Breast epithelium (tissue), 4 donors: ENCODE measurements at regions not wholly inside any gene's neighbourhood (a gene's known extent, or its start where the extent isn't known, plus 50 kb on each side); places are given as distances from the start of the nearest gene placed in this dataset.

ENCODE experiments used
- DNase-seq, 2 donors: peaks; one replicate each; pipeline ENCODE4 v3.0.0-alpha.2; 2019; ENCODE audit warnings: low spot score in 2 of 2
- H3K27ac ChIP-seq, 2 donors: fragments of 200-600 bp; sonication (generic) in 1 of 2; one replicate each; pipeline ENCODE4 v1.5.1; 2016 to 2019; ENCODE audit warnings: mild to moderate bottlenecking in 1 of 2
- H3K27me3 ChIP-seq, 2 donors: fragments of 200-600 bp; sonication (generic) in 1 of 2; one replicate each; pipeline versions ENCODE4 v1.5.1 to v1.6.0; 2017 to 2019; ENCODE audit warnings: control low read depth in 1 of 2, mild to moderate bottlenecking in 1 of 2
- H3K36me3 ChIP-seq: fragments of 200-600 bp; one replicate; pipeline ENCODE4 v1.5.1; 2019
- H3K4me1 ChIP-seq, 2 donors: fragments of 200-600 bp; sonication (generic); one replicate each; pipeline ENCODE4 v1.5.1; 2016 to 2019; ENCODE audit warnings: control low read depth in 1 of 2
- H3K4me3 ChIP-seq, 3 donors: fragments of 200-600 bp; sonication (generic); 1 replicate in 2 of 3; 2 replicates in 1 of 3; pipeline ENCODE4 v1.5.1; 2016 to 2019; ENCODE audit warnings: mild to moderate bottlenecking in 3 of 3, moderate library complexity in 2 of 3
- H3K9me3 ChIP-seq, 2 donors: fragments of 200-600 bp; sonication (generic) in 1 of 2; one replicate each; pipeline ENCODE4 v1.5.1; 2016 to 2019; ENCODE audit warnings: control low read depth in 1 of 2
- CTCF ChIP-seq, 3 donors: fragments of 450-650 bp; IDR thresholded peaks; one replicate each; pipeline ENCODE4 v1.5.1; 2016 to 2017; ENCODE audit warnings: antibody characterized with exemption in 3 of 3, mild to moderate bottlenecking in 3 of 3, moderate library complexity in 3 of 3
- POLR2A ChIP-seq: fragments of 450-650 bp; IDR thresholded peaks from one replicate; pipeline ENCODE4 v1.6.1; 2016; ENCODE audit warnings: antibody characterized with exemption, mild to moderate bottlenecking, moderate library complexity
- POLR2AphosphoS5 ChIP-seq, 3 donors: sonication (generic); formaldehyde crosslinking; IDR thresholded peaks; one replicate each; pipeline ENCODE4 v1.6.1; 2017; ENCODE audit warnings: antibody characterized with exemption in 3 of 3
- intact Hi-C: fragments of 100-400 bp; cut with DNase I; formaldehyde crosslinking; loops from one replicate; pipeline ENCODE4 v1.15.1; 2023; ENCODE audit warnings: low total_unique reads

DNA sequence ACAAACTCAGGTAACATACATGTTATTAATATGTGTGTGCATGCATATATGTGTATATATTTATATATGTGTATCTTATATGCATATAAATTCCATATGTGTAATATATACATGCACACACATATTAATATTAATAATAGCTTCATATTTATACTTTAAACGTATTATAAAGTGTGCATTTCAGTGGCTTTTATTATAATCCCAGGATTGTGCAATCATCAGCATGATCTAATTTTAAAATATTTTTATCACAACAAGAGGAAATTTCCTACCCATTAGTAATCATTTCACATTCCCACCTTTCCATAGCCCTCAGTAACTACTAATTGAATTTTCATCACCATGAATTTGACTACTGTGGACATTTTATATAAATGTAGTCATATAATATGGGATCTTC is 2211.9 kb upstream of the TENM3 start:
- no peak for TF ChIP-seq POLR2AphosphoS5 (IDR thresholded peaks at IDR 0.05)
- no peak for TF ChIP-seq POLR2A
- no peak for TF ChIP-seq CTCF (IDR thresholded peaks at IDR 0.05)
- Histone ChIP-seq H3K27ac (no peak overlapping the region), H3K27me3 (no peaks in the 10 kb centered on the region), H3K4me3 (no peak overlapping the region), H3K4me1 (no peaks in the 10 kb centered on the region), H3K36me3 (no peaks in the 10 kb centered on the region), H3K9me3 (no peaks in the 10 kb centered on the region)
- DNase-seq, result no peak
- intact Hi-C loops, result no loop called here

DNA sequence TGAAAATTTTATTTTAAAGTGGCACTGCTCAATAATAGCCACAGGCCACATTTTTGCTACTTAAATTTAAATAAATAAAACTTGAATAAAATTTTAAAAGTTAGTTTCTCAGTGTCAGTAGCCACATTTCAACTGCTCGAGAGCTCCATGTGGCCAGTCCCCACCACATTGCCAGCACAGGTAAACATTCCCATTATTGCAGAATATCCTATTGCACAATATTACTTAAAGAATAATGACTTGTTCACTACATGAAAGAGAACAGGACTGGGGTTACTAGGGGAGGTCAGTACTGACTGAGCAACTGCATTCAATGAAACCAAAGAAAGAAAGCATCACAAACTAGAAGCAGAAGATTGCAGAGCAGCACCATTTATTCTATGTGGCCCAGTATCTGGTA is 2201.6 kb upstream of the TENM3 start:
- H3K27me3 ChIP-seq, result no peaks in the 10 kb centered on the region
- intact Hi-C loops, result no loop called here

DNA sequence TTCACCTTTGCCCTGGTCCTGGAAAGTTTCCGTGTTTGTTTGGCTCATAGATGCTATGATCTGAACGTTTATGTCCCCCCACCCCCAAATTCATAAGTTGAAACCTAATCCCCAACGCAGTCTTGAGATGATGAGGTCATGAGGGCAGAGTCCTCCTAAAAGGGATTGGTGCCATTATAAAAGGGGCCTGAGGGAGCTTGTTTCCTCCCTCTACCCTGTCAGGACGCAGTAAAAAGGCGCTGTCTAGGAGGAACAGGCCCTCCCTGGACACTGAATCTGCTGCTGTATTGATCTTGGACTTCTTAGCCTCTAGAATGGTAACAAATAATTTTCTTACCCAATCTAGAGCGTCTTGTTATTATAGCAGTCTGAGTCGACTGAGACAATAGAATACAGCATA is 2190.6 kb upstream of the TENM3 start:
- Histone ChIP-seq H3K9me3 (no peaks in the 10 kb centered on the region), H3K4me1 (no peaks in the 10 kb centered on the region), H3K36me3 (no peaks in the 10 kb centered on the region), H3K27me3 (peaks cover 0 to 6% of the 10 kb centered on the region in 2 donors), H3K4me3 (no peak overlapping the region), H3K27ac (no peak overlapping the region)
- intact Hi-C loops, result no loop called here
- no peak for DNase-seq
- TF ChIP-seq POLR2A (no peak), POLR2AphosphoS5 (IDR thresholded peaks at IDR 0.05) (no peak), CTCF (IDR thresholded peaks at IDR 0.05) (no peak)

More for the DNA sequence above, 2201.6 kb upstream of the TENM3 start:
- H3K9me3 ChIP-seq, result peaks cover 0 to 2% of the 10 kb centered on the region in 2 donors
- no peaks in the 10 kb centered on the region for H3K4me1 ChIP-seq
- TF ChIP-seq POLR2A (no peak), POLR2AphosphoS5 (IDR thresholded peaks at IDR 0.05) (no peak), CTCF (IDR thresholded peaks at IDR 0.05) (no peak)
- H3K27ac ChIP-seq, result no peak overlapping the region
- no peaks in the 10 kb centered on the region for H3K36me3 ChIP-seq
- DNase-seq, result no peak
- no peak overlapping the region for H3K4me3 ChIP-seq

- no peak for DNase-seq
- Histone ChIP-seq H3K27me3 (peaks cover 0 to 17% of the 10 kb centered on the region in 2 donors), H3K4me1 (peaks cover 0 to 4% of the 10 kb centered on the region in 2 donors), H3K9me3 (no peaks in the 10 kb centered on the region), H3K4me3 (no peak overlapping the region), H3K27ac (no peak overlapping the region), H3K36me3 (no peaks in the 10 kb centered on the region)
- intact Hi-C loops, result no loop called here
- TF ChIP-seq POLR2A (no peak), CTCF (IDR thresholded peaks at IDR 0.05) (no peak), POLR2AphosphoS5 (IDR thresholded peaks at IDR 0.05) (no peak)
Measured at GRCh38 chr4:180054291-180054690, 2188.9 kb upstream of the TENM3 start.

DNA sequence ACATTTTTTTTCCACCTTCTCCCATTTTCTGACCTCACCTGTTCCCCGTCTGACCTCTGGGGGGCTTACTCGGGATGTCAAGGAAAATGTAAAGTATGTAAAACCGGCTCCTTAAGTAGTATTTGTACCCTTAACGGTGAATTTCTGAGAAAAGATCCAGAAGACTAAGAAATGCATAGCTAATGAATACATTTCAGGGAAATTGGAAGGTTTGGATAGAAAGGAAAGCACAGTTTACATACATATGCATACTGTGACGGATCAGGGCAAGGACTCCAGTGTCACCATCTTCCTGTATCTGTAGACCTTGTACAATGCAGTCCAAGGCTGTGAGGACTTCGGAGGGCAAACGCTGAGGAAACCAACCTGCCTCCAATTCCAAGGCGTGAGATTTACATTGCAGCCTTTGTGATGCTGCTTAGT is 2185.9 kb upstream of the TENM3 start:
- TF ChIP-seq POLR2A, result no peak
- no peak for TF ChIP-seq POLR2AphosphoS5 (IDR thresholded peaks at IDR 0.05)
- TF ChIP-seq CTCF (IDR thresholded peaks at IDR 0.05), result no peak
- Histone ChIP-seq H3K36me3 (no peaks in the 10 kb centered on the region), H3K4me3 (no peak overlapping the region), H3K27ac (no peak overlapping the region), H3K9me3 (no peaks in the 10 kb centered on the region), H3K27me3 (peaks cover 0 to 46% of the 10 kb centered on the region in 2 donors), H3K4me1 (peaks cover 0 to 4% of the 10 kb centered on the region in 2 donors)
- intact Hi-C loops, result no loop called here
- DNase-seq, result no peak
